ENCODE measurements at regions not wholly inside any gene's neighbourhood (a gene's known extent, or its start where the extent isn't known, plus 50 kb on each side); places are given as distances from the start of the nearest gene placed in this dataset.

- no peak for TF ChIP-seq CTCF (IDR thresholded peaks at IDR 0.05; ENCODE audit: low read depth, low read length)
- no peak overlapping the region for H3K27ac ChIP-seq
- H3K36me3 ChIP-seq, result no peaks in the 10 kb centered on the region
- H3K27me3 ChIP-seq (ENCODE audit: insufficient read depth, low read depth, severe bottlenecking), result no peaks in the 10 kb centered on the region
- H3K4me3 ChIP-seq (ENCODE audit: low read depth, low read length), result no peak overlapping the region
- peaks cover 4% of the 10 kb centered on the region for H3K9me3 ChIP-seq (ENCODE audit: severe bottlenecking)
- DNase-seq, result no peak
Measured at GRCh38 chr3:152608696-152609594, 226.0 kb upstream of the P2RY1 start.

DNA sequence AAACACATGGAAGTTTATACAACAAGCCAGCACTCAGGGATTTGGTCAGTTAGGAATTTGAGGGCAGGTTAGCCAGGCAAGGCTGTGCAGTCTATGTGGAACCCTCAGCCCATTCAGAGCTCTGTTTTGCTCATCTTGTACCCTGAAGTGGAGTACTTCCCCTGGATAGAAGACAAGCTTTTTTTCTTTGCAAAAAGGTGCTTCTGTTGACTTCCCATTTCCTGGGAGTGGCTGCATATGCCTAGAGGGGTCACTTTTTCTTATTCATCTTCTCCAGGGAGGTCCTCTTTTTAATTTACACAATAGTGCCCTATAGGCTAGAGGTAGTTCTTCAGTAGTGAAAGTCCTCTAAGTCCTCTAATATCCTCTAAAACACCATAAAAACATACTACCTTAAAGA lies 225.0 kb upstream of the P2RY1 start:
- Histone ChIP-seq H3K4me3 (ENCODE audit: low read depth, low read length) (no peak overlapping the region), H3K27me3 (ENCODE audit: insufficient read depth, low read depth, severe bottlenecking) (no peaks in the 10 kb centered on the region), H3K36me3 (no peaks in the 10 kb centered on the region), H3K27ac (no peak overlapping the region), H3K9me3 (ENCODE audit: severe bottlenecking) (no peaks in the 10 kb centered on the region)
- no peak for DNase-seq
- TF ChIP-seq CTCF (IDR thresholded peaks at IDR 0.05; ENCODE audit: low read depth, low read length), result no peak

DNA sequence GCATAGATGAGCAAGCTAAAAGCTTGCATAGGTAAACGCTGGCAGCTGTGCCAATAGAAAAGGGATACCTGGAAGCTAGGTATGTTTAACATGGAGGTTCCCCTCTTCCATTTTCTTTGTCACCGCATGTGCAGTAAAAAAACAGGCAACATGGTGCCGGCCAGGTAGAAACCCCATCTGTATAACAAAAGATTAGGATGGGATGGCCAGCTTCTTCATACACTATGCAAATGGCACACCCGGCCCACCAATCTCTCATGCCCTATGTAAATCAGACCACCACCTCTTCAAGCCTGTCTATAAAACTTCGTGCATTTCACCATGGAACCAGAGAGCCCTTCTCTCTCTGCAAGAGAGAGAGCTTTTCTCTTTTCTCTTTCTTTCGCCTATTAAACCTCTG lies 224.3 kb upstream of the P2RY1 start:
- Histone ChIP-seq H3K27me3 (ENCODE audit: insufficient read depth, low read depth, severe bottlenecking) (no peaks in the 10 kb centered on the region), H3K9me3 (ENCODE audit: severe bottlenecking) (no peaks in the 10 kb centered on the region), H3K27ac (no peak overlapping the region), H3K36me3 (no peaks in the 10 kb centered on the region), H3K4me3 (ENCODE audit: low read depth, low read length) (no peak overlapping the region)
- DNase-seq, result no peak
- TF ChIP-seq CTCF (IDR thresholded peaks at IDR 0.05; ENCODE audit: low read depth, low read length), result no peak

DNA sequence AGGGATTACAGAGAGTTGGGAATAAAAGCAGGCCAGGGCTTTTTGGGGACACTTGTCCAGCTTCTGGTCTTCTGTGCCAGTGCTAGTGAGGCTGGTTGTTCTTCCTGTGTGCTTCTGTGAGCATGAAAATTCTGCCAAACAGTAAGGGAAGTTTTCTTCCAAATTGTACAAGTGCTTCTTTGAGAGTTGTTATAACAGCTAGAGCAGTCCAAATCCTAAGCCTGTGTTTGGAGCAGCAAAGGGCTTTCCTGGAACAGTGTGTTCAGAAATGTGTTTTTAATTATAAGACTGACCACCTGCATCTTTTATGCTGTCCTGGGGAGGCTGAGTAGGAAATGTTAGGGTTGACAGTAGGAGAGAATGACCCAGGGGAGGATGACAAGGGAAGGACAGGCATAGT lies 223.0 kb upstream of the P2RY1 start:
- Histone ChIP-seq H3K9me3 (ENCODE audit: severe bottlenecking) (no peaks in the 10 kb centered on the region), H3K36me3 (no peaks in the 10 kb centered on the region), H3K27ac (no peak overlapping the region), H3K4me3 (ENCODE audit: low read depth, low read length) (no peak overlapping the region), H3K27me3 (ENCODE audit: insufficient read depth, low read depth, severe bottlenecking) (no peaks in the 10 kb centered on the region)
- DNase-seq, result no peak
- no peak for TF ChIP-seq CTCF (IDR thresholded peaks at IDR 0.05; ENCODE audit: low read depth, low read length)

DNA sequence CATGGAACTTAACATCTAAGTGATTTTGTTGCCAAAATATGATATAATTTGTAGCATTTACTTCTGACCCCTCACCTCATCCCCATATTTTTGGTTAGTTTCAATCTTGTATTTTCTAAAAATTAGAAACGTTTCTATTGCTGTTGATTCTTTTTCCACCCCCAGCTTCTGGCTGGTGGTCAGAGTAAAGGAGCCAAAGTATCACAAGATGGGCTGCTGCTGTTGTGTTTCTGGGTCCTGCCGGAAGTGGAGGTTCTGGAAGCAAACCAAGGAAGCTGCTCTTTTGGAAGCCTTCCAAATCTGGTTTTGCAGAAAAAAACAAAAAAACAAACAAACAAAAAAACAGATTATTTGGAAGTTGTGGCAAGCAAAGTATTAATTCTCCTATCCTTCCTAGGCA lies 221.1 kb upstream of the P2RY1 start:
- no peak overlapping the region for H3K27ac ChIP-seq
- H3K4me3 ChIP-seq (ENCODE audit: low read depth, low read length), result no peak overlapping the region
- H3K27me3 ChIP-seq (ENCODE audit: insufficient read depth, low read depth, severe bottlenecking), result no peaks in the 10 kb centered on the region
- no peaks in the 10 kb centered on the region for H3K9me3 ChIP-seq (ENCODE audit: severe bottlenecking)
- H3K36me3 ChIP-seq, result no peaks in the 10 kb centered on the region
- no peak for DNase-seq
- no peak for TF ChIP-seq CTCF (IDR thresholded peaks at IDR 0.05; ENCODE audit: low read depth, low read length)

- Histone ChIP-seq H3K4me3 (ENCODE audit: low read depth, low read length) (no peak overlapping the region), H3K27me3 (ENCODE audit: insufficient read depth, low read depth, severe bottlenecking) (no peaks in the 10 kb centered on the region), H3K36me3 (no peaks in the 10 kb centered on the region), H3K9me3 (ENCODE audit: severe bottlenecking) (no peaks in the 10 kb centered on the region), H3K27ac (no peak overlapping the region)
- TF ChIP-seq CTCF (IDR thresholded peaks at IDR 0.05; ENCODE audit: low read depth, low read length), result no peak
- DNase-seq, result no peak
Measured at GRCh38 chr3:152615681-152616080, 219.2 kb upstream of the P2RY1 start.

Measured in WERI-Rb-1 (cell line).